Gastroesophageal sphincter (tissue), 4 donors: ENCODE measurements at regions not wholly inside any gene's neighbourhood (a gene's known extent, or its start where the extent isn't known, plus 50 kb on each side); places are given as distances from the start of the nearest gene placed in this dataset.

Experiments used
- ATAC-seq: fragments of 150-250 bp; one replicate; pipeline ENCODE4 v1.9.1; 2016; ENCODE audit warnings: mild to moderate bottlenecking, moderate library complexity
- H3K27ac ChIP-seq, 4 donors: fragments of 200-600 bp; sonication (generic) in 3 of 4; 1 replicate in 3 of 4; 2 replicates in 1 of 4; pipeline ENCODE4 v1.5.1; 2016 to 2019
- H3K27me3 ChIP-seq: fragments of 200-600 bp; sonication (generic); one replicate; pipeline ENCODE4 v1.5.1; 2019
- H3K36me3 ChIP-seq, 2 donors: fragments of 200-600 bp; sonication (generic); one replicate each; pipeline ENCODE4 v1.5.1; 2019; ENCODE audit warnings: control low read depth in 1 of 2
- H3K4me1 ChIP-seq, 3 donors: fragments of 200-600 bp; sonication (generic); 1 replicate in 2 of 3; 2 replicates in 1 of 3; pipeline ENCODE4 v1.5.1; 2016 to 2019; ENCODE audit warnings: control low read depth in 2 of 3
- H3K4me3 ChIP-seq, 2 donors: fragments of 200-600 bp; sonication (generic); one replicate each; pipeline ENCODE4 v1.5.1; 2019; ENCODE audit warnings: mild to moderate bottlenecking in 1 of 2, moderate library complexity in 1 of 2
- H3K9me3 ChIP-seq, 3 donors: fragments of 200-600 bp; sonication (generic); one replicate each; pipeline ENCODE4 v1.5.1; 2017 to 2019; ENCODE audit warnings: control low read depth in 2 of 3
- EP300 ChIP-seq: sonication (generic); formaldehyde crosslinking; IDR thresholded peaks from one replicate; pipeline ENCODE4 v1.6.1; 2017; ENCODE audit warnings: antibody characterized with exemption, mild to moderate bottlenecking
- POLR2A ChIP-seq, 2 donors: fragments of 450-650 bp; IDR thresholded peaks; one replicate each; pipeline ENCODE4 v1.6.1; 2017; ENCODE audit warnings: antibody characterized with exemption in 2 of 2, mild to moderate bottlenecking in 2 of 2, moderate library complexity in 1 of 2
- POLR2AphosphoS5 ChIP-seq: sonication (generic); formaldehyde crosslinking; IDR thresholded peaks from one replicate; pipeline ENCODE4 v1.6.1; 2017; ENCODE audit warnings: antibody characterized with exemption
- WGBS, 2 donors: methylation state at CpG; one replicate each; pipeline ENCODE4 v1.1.5; 2018; ENCODE audit warnings: low coverage in 1 of 2; 5-methylcytosine and 5-hydroxymethylcytosine counted together
- TF ChIP-seq, protein P1 (sequence below), 4 experiments: fragments of 200-600 bp in 2 of 4; fragments of 450-650 bp in 2 of 4; sonication (generic) in 1 of 4; IDR thresholded peaks; one replicate each; pipeline ENCODE4 v1.5.1; 2017 to 2019; ENCODE audit warnings: antibody characterized with exemption in 4 of 4, mild to moderate bottlenecking in 2 of 4, moderate library complexity in 2 of 4

DNA sequence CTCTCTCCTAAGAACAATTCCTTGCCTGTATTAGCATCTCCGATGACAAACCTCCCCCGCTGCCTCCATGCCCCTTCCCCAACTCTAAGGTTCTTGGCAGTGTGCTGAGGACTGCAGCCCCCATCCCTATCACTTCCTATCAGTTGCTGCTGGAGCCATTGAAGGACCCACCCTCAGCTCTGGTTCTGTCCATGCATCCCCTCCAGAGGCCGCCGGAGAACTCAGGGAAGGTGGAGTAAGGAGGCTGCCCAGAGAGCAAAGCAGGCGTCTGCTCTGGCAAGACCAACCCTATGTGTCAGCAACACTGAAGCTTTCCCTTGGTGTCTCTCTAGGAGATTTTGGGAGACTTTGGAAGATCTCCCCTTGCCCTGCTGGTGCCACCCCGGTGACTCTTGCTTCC, 1139.5 kb downstream of the TBC1D22A start:
- no peaks in the 10 kb centered on the region for H3K4me1 ChIP-seq
- peaks cover 0 to 8% (median 0%) of the 10 kb centered on the region in 3 donors for H3K9me3 ChIP-seq
- no peak overlapping the region for H3K27ac ChIP-seq
- 75 to 86% methylated on average over 3 to 5 of the region's 6 CpGs for WGBS, 2 donors
- peaks cover 8% of the 10 kb centered on the region for H3K27me3 ChIP-seq
- no peak overlapping the region for H3K4me3 ChIP-seq
- TF ChIP-seq POLR2AphosphoS5 (no peak), EP300 (no peak), POLR2A (IDR thresholded peaks at IDR 0.05) (no peak)
- TF ChIP-seq, protein P1, sequence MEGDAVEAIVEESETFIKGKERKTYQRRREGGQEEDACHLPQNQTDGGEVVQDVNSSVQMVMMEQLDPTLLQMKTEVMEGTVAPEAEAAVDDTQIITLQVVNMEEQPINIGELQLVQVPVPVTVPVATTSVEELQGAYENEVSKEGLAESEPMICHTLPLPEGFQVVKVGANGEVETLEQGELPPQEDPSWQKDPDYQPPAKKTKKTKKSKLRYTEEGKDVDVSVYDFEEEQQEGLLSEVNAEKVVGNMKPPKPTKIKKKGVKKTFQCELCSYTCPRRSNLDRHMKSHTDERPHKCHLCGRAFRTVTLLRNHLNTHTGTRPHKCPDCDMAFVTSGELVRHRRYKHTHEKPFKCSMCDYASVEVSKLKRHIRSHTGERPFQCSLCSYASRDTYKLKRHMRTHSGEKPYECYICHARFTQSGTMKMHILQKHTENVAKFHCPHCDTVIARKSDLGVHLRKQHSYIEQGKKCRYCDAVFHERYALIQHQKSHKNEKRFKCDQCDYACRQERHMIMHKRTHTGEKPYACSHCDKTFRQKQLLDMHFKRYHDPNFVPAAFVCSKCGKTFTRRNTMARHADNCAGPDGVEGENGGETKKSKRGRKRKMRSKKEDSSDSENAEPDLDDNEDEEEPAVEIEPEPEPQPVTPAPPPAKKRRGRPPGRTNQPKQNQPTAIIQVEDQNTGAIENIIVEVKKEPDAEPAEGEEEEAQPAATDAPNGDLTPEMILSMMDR (IDR thresholded peaks at IDR 0.05), result no peak
- no peaks in the 10 kb centered on the region for H3K36me3 ChIP-seq
- ATAC-seq, result no peak

GRCh38 chr22:47899894-47900293, 1137.4 kb downstream of the TBC1D22A start:
- H3K27ac ChIP-seq, result no peak overlapping the region
- no peaks in the 10 kb centered on the region for H3K36me3 ChIP-seq
- 74 to 79% methylated on average over 6 to 8 of the region's 8 CpGs for WGBS, 2 donors
- peaks cover 8% of the 10 kb centered on the region for H3K27me3 ChIP-seq
- H3K9me3 ChIP-seq, result peaks cover 0 to 7% (median 0%) of the 10 kb centered on the region in 3 donors
- ATAC-seq, result no peak
- H3K4me3 ChIP-seq, result no peak overlapping the region
- H3K4me1 ChIP-seq, result no peaks in the 10 kb centered on the region
- no peak for TF ChIP-seq POLR2AphosphoS5
- no peak for TF ChIP-seq EP300
- TF ChIP-seq, protein P1 (IDR thresholded peaks at IDR 0.05), result no peak

DNA sequence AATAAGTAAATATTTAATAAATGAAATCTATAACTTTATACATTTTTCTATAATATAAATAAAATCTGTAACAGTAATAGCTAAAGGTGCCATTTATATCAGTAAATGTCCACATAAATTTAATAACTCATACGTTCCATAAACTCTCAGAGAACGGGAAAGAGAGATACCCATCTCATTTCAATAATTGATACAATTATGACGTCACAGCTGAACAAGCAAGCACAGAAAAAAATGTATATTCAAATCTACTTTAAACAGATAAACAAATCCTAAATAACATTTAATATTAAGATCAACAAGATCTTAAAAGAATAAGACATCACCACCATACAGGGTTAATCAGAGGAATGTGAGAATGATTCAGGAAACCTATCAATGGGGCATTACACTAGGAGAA, 1136.5 kb downstream of the TBC1D22A start:
- H3K4me1 ChIP-seq, result no peaks in the 10 kb centered on the region
- H3K36me3 ChIP-seq, result no peaks in the 10 kb centered on the region
- peaks cover 8% of the 10 kb centered on the region for H3K27me3 ChIP-seq
- no peak overlapping the region for H3K4me3 ChIP-seq
- no peak for ATAC-seq
- peaks cover 0 to 16% (median 0%) of the 10 kb centered on the region in 3 donors for H3K9me3 ChIP-seq
- no peak overlapping the region for H3K27ac ChIP-seq
- TF ChIP-seq POLR2AphosphoS5, result no peak
- TF ChIP-seq, protein P1 (IDR thresholded peaks at IDR 0.05), result no peak
- no peak for TF ChIP-seq EP300
- no peak for TF ChIP-seq POLR2A (IDR thresholded peaks at IDR 0.05)
- 51 to 73% methylated on average over 3 of the region's 3 CpGs for WGBS, 2 donors

GRCh38 chr22:47891609-47892008, 1129.2 kb downstream of the TBC1D22A start:
- no peak overlapping the region for H3K27ac ChIP-seq
- no peak for ATAC-seq
- H3K4me3 ChIP-seq, result no peak overlapping the region
- no peaks in the 10 kb centered on the region for H3K4me1 ChIP-seq
- H3K27me3 ChIP-seq, result peaks cover 12% of the 10 kb centered on the region
- TF ChIP-seq POLR2A (IDR thresholded peaks at IDR 0.05) (no peak), POLR2AphosphoS5 (no peak), EP300 (no peak)
- TF ChIP-seq, protein P1 (IDR thresholded peaks at IDR 0.05), result no peak
- H3K36me3 ChIP-seq, result no peaks in the 10 kb centered on the region
- peaks cover 0 to 22% (median 0%) of the 10 kb centered on the region in 3 donors for H3K9me3 ChIP-seq
- WGBS, 2 donors, result 53 to 81% methylated on average over 4 to 5 of the region's 6 CpGs

- H3K36me3 ChIP-seq, result no peaks in the 10 kb centered on the region
- H3K4me1 ChIP-seq, result no peaks in the 10 kb centered on the region
- TF ChIP-seq POLR2A (IDR thresholded peaks at IDR 0.05) (no peak), POLR2AphosphoS5 (no peak), EP300 (no peak)
- TF ChIP-seq, protein P1 (IDR thresholded peaks at IDR 0.05), result no peak
- ATAC-seq, result no peak
- 86 to 89% methylated on average over 7 to 9 of the region's 9 CpGs for WGBS, 2 donors
- no peak overlapping the region for H3K4me3 ChIP-seq
- peaks cover 29% of the 10 kb centered on the region for H3K27me3 ChIP-seq
- peaks cover 0 to 4% (median 0%) of the 10 kb centered on the region in 3 donors for H3K9me3 ChIP-seq
- no peak overlapping the region for H3K27ac ChIP-seq
Observed at GRCh38 chr22:47888817-47889216, 1126.4 kb downstream of the TBC1D22A start.
